C4-2B (cell line): ENCODE measurements at regions not wholly inside any gene's neighbourhood (a gene's known extent, or its start where the extent isn't known, plus 50 kb on each side); places are given as distances from the start of the nearest gene placed in this dataset.

Experiments used
- ZFX ChIP-seq: fragments of 450-650 bp; IDR thresholded peaks from 2 replicates; pipeline ENCODE4 v1.6.1; 2017
- TF ChIP-seq, protein P1 (sequence below): fragments of 450-650 bp; conservative IDR thresholded peaks from 2 replicates; pipeline ENCODE4 v1.5.1; 2017; ENCODE audit warnings: mild to moderate bottlenecking

GRCh38 chr4:17187003-17187402 is 288.6 kb upstream of the LDB2 start:
- TF ChIP-seq, protein P1, sequence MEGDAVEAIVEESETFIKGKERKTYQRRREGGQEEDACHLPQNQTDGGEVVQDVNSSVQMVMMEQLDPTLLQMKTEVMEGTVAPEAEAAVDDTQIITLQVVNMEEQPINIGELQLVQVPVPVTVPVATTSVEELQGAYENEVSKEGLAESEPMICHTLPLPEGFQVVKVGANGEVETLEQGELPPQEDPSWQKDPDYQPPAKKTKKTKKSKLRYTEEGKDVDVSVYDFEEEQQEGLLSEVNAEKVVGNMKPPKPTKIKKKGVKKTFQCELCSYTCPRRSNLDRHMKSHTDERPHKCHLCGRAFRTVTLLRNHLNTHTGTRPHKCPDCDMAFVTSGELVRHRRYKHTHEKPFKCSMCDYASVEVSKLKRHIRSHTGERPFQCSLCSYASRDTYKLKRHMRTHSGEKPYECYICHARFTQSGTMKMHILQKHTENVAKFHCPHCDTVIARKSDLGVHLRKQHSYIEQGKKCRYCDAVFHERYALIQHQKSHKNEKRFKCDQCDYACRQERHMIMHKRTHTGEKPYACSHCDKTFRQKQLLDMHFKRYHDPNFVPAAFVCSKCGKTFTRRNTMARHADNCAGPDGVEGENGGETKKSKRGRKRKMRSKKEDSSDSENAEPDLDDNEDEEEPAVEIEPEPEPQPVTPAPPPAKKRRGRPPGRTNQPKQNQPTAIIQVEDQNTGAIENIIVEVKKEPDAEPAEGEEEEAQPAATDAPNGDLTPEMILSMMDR, result no peak
- TF ChIP-seq ZFX, result no peak
